ENCODE measurements at regions not wholly inside any gene's neighbourhood (a gene's known extent, or its start where the extent isn't known, plus 50 kb on each side); places are given as distances from the start of the nearest gene placed in this dataset.
"Not testable (repeated sequence)": the region's sequence is repeated elsewhere in the genome, so short reads cannot be mapped to it uniquely, and the experiment has no call there.

GRCh38 chr2:16971722-16972234 lies 306.1 kb upstream of the CYRIA start:
- DNase-seq (ENCODE audit: low read depth): no peak

GRCh38 chr2:16970948-16971347 lies 305.3 kb upstream of the CYRIA start:
- DNase-seq (ENCODE audit: low read depth): not testable (repeated sequence)

- DNase-seq (ENCODE audit: low read depth): no peak
These were observed 296.9 kb upstream of the CYRIA start for GRCh38 chr2:16962505-16962904.

GRCh38 chr2:16960579-16960978 lies 294.9 kb upstream of the CYRIA start:
- no peak for DNase-seq (ENCODE audit: low read depth)

- no peak for DNase-seq (ENCODE audit: low read depth)
These were observed 292.6 kb upstream of the CYRIA start for GRCh38 chr2:16958266-16958665.

GRCh38 chr2:16952805-16953204 lies 287.2 kb upstream of the CYRIA start:
- DNase-seq (ENCODE audit: low read depth): no peak

GRCh38 chr2:16952368-16952767 lies 286.7 kb upstream of the CYRIA start:
- no peak for DNase-seq (ENCODE audit: low read depth)

- DNase-seq (ENCODE audit: low read depth): no peak
These were observed 284.8 kb upstream of the CYRIA start for GRCh38 chr2:16950436-16950835.

- DNase-seq (ENCODE audit: low read depth): no peak
These were observed 283.1 kb upstream of the CYRIA start for GRCh38 chr2:16948710-16949109.

GRCh38 chr2:16948053-16948452 lies 282.4 kb upstream of the CYRIA start:
- no peak for DNase-seq (ENCODE audit: low read depth)

- DNase-seq (ENCODE audit: low read depth): no peak
These were observed 277.8 kb upstream of the CYRIA start for GRCh38 chr2:16943279-16943958.

GRCh38 chr2:16940214-16940613 lies 274.6 kb upstream of the CYRIA start:
- DNase-seq (ENCODE audit: low read depth): no peak

- no peak for DNase-seq (ENCODE audit: low read depth)
These were observed 274.1 kb upstream of the CYRIA start for GRCh38 chr2:16939771-16940170.

GRCh38 chr2:16933355-16933754 lies 267.7 kb upstream of the CYRIA start:
- DNase-seq (ENCODE audit: low read depth): no peak

- no peak for DNase-seq (ENCODE audit: low read depth)
These were observed 267.2 kb upstream of the CYRIA start for GRCh38 chr2:16932826-16933225.

- no peak for DNase-seq (ENCODE audit: low read depth)
These were observed 265.8 kb upstream of the CYRIA start for GRCh38 chr2:16931441-16931840.

GRCh38 chr2:16927398-16927797 lies 261.8 kb upstream of the CYRIA start:
- no peak for DNase-seq (ENCODE audit: low read depth)

GRCh38 chr2:16925145-16925544 lies 259.5 kb upstream of the CYRIA start:
- DNase-seq (ENCODE audit: low read depth): no peak

GRCh38 chr2:16915341-16915755 lies 249.7 kb upstream of the CYRIA start:
- not testable (repeated sequence) for DNase-seq (ENCODE audit: low read depth)

GRCh38 chr2:16911746-16912145 lies 246.1 kb upstream of the CYRIA start:
- no peak for DNase-seq (ENCODE audit: low read depth)

- no peak for DNase-seq (ENCODE audit: low read depth)
These were observed 243.0 kb upstream of the CYRIA start for GRCh38 chr2:16908656-16909055.

GRCh38 chr2:16907645-16908282 lies 242.1 kb upstream of the CYRIA start:
- no peak for DNase-seq (ENCODE audit: low read depth)

- DNase-seq (ENCODE audit: low read depth): not testable (repeated sequence)
These were observed 239.7 kb upstream of the CYRIA start for GRCh38 chr2:16905325-16905724.

All from amniotic epithelial cell (primary cell).